Thyroid gland (tissue), 4 donors: ENCODE measurements at regions not wholly inside any gene's neighbourhood (a gene's known extent, or its start where the extent isn't known, plus 50 kb on each side); places are given as distances from the start of the nearest gene placed in this dataset.

Experiments
- CTCF ChIP-seq, 6 experiments: fragments of 200-600 bp in 3 of 6; fragments of 450-650 bp in 3 of 6; sonication (generic) in 3 of 6; IDR thresholded peaks; one replicate each; pipeline ENCODE4 v1.5.1; 2016 to 2019; ENCODE audit warnings: antibody characterized with exemption in 6 of 6, mild to moderate bottlenecking in 2 of 6, inconsistent platforms in 1 of 6, moderate library complexity in 1 of 6
- POLR2A ChIP-seq, 2 donors: fragments of 450-650 bp; IDR thresholded peaks; one replicate each; pipeline ENCODE4 v1.6.1; 2017; ENCODE audit warnings: antibody characterized with exemption in 2 of 2, mild to moderate bottlenecking in 2 of 2, moderate library complexity in 1 of 2

GRCh38 chr14:103273145-103273744 is 60.8 kb upstream of the EIF5 start:
- no peak for TF ChIP-seq CTCF (IDR thresholded peaks at IDR 0.05)
- TF ChIP-seq POLR2A (IDR thresholded peaks at IDR 0.05) = no peak
